Natural killer cell treated with Interleukin-12 subunit alpha and Interleukin-12 subunit beta and Interleukin-15 and Interleukin-18, amount 100 ng/mL, for 72 hours (primary cell): ENCODE measurements at regions not wholly inside any gene's neighbourhood (a gene's known extent, or its start where the extent isn't known, plus 50 kb on each side); places are given as distances from the start of the nearest gene placed in this dataset.
A peak's percentile ranks its signal among the peaks of the same experiment; 100 is the strongest.

Experiments
- ATAC-seq, 2 donors: fragments of 150-1000 bp; cut with Tn5 transposase in 1 of 2; sonication (Bioruptor Pico), chemical (Tn5 transposase) in 1 of 2; 2 replicates each; pipeline ENCODE4 v1.10.0; 2021
- DNase-seq: peaks from one replicate; pipeline ENCODE4 v3.0.0; 2022; ENCODE audit warnings: low spot score
- H3K27ac Mint-ChIP-seq, 2 donors: 1 replicate in 1 of 2; 2 replicates in 1 of 2; pipeline ENCODE4 v1.8.0; 2022; ENCODE audit warnings: mixed read lengths in 2 of 2, mild to moderate bottlenecking in 1 of 2, moderate library complexity in 1 of 2
- H3K27me3 Mint-ChIP-seq, 2 donors: 1 replicate in 1 of 2; 2 replicates in 1 of 2; pipeline ENCODE4 v1.8.0; 2022; ENCODE audit warnings: mixed read lengths in 2 of 2
- H3K36me3 Mint-ChIP-seq: one replicate; pipeline ENCODE4 v1.8.0; 2022; ENCODE audit warnings: mixed read lengths
- H3K4me1 Mint-ChIP-seq, 2 donors: 1 replicate in 1 of 2; 2 replicates in 1 of 2; pipeline ENCODE4 v1.8.0; 2022; ENCODE audit warnings: low read depth in 2 of 2, mixed read lengths in 2 of 2, mild to moderate bottlenecking in 1 of 2
- H3K4me3 Mint-ChIP-seq: one replicate; pipeline ENCODE4 v1.8.0; 2022; ENCODE audit warnings: mixed read lengths
- H3K9me3 Mint-ChIP-seq: 2 replicates; pipeline ENCODE4 v1.8.0; 2022; ENCODE audit warnings: mixed read lengths

DNA sequence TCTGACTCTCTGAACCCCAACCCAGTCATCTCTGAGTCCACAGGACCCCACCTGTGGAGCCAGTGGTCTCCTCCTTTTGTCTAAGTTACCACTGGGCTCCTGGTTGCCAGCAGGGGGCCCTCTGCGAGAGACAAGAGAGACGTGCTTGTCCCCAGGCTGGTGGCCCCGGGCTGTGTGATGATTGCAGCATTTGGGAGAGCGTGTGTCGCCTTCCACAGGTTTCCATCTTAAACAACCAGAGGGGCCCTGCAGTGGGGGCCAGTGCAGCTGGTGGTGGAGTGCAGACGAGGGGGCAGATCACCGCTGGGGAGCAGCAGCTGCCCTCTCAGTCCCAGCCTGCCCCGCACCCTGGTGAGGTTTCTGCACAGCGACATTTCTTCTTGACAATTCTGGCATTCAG lies 122.4 kb upstream of the PPP2R2D start:
- Mint-ChIP-seq H3K27ac (no peak overlapping the region), H3K4me3 (no peak overlapping the region), H3K9me3 (peaks cover 17% of the 10 kb centered on the region), H3K4me1 (no peaks in the 10 kb centered on the region), H3K27me3 (peaks cover 2 to 3% of the 10 kb centered on the region in 2 donors), H3K36me3 (peaks cover 19% of the 10 kb centered on the region)
- DNase-seq, result no peak
- no peak for ATAC-seq

DNA sequence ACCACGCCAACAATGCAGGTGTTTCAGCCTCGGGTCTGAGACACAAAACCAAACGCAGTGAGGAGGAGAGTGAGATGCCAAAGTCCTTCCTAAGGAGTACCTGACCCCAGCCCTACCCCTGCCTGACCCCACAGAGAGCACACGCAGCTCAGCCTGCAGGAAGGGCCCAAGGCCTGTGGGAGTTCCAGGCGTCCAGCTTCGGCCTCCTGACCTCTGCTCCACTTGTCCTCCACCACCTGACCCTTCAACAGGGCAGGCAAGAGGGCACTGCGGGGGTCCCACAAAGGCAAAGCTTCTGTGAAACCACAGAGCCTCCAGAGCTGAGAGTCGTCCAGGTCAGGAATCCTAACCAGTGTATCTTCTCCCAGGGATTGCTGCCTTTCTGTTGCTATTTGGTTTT lies 122.0 kb upstream of the PPP2R2D start:
- Mint-ChIP-seq H3K4me1 (no peaks in the 10 kb centered on the region), H3K27me3 (peaks cover 2 to 7% of the 10 kb centered on the region in 2 donors), H3K4me3 (no peak overlapping the region), H3K27ac (no peak overlapping the region), H3K9me3 (peaks cover 17% of the 10 kb centered on the region), H3K36me3 (peaks cover 19% of the 10 kb centered on the region)
- DNase-seq (no peak), ATAC-seq (no peak)

DNA sequence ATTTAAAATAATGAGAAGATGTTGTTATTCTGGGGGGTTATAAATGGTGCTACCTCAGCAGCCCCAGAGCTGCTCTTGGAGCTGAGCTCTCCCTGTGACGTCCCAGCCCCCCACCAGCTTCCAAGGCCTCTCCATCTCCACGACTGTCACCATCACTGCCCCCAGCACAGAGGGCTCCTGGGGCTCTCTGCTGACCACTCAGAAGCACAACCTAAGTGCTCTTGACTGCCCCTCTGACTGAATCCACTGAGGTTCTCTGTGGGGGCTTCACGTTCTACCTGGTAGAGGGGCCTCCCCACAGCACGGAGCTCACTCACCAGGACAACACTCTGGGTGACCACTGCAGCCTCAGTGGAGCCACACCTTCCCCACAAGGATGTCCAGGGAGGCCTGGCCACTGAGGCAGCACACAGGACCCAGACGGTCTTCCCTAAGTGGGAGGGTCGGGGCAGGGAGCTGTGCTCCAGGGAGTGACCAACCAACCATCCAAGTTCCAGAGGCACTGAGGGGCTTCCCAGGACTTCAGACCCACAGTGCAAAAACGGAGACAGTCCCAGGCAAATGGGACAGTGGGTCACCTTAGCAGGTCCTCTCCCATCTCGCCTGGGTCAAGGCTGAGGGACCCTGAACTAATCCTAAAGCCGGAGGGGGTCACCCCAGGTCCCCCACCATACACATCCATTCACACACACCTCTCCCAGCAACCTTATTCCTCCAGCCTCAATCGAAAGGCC lies 121.0 kb upstream of the PPP2R2D start:
- Mint-ChIP-seq H3K27ac (no peak overlapping the region), H3K9me3 (peaks cover 17% of the 10 kb centered on the region), H3K4me1 (no peaks in the 10 kb centered on the region), H3K27me3 (peaks cover 2 to 7% of the 10 kb centered on the region in 2 donors), H3K36me3 (peaks cover 19% of the 10 kb centered on the region), H3K4me3 (no peak overlapping the region)
- ATAC-seq (no peak), DNase-seq (no peak)

DNA sequence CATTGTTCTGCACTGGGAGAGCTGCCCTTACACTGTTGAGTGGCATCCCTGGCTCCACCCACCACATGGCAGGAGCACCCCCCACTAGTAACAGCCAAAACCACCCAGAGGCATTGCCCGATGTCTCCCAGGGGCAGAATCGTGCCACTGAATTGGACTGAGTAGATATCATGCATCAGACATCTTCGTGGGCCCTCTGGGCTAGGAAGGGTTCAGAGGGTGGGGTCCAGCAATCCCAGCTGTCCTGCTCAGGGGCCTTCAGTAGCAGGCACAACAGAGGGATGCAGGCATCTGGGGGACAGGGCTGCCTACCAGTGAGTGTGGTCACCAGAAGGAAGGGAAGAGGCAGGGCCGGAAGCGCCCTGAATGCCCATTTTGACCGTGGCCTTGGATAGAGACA lies 119.7 kb upstream of the PPP2R2D start:
- peaks cover 5 to 14% of the 10 kb centered on the region in 2 donors for H3K27me3 Mint-ChIP-seq
- no peak for DNase-seq
- peaks cover 19% of the 10 kb centered on the region for H3K36me3 Mint-ChIP-seq
- H3K9me3 Mint-ChIP-seq, result peaks cover 17% of the 10 kb centered on the region
- H3K27ac Mint-ChIP-seq, result no peak overlapping the region
- no peak for ATAC-seq
- H3K4me3 Mint-ChIP-seq, result no peak overlapping the region
- no peaks in the 10 kb centered on the region for H3K4me1 Mint-ChIP-seq

DNA sequence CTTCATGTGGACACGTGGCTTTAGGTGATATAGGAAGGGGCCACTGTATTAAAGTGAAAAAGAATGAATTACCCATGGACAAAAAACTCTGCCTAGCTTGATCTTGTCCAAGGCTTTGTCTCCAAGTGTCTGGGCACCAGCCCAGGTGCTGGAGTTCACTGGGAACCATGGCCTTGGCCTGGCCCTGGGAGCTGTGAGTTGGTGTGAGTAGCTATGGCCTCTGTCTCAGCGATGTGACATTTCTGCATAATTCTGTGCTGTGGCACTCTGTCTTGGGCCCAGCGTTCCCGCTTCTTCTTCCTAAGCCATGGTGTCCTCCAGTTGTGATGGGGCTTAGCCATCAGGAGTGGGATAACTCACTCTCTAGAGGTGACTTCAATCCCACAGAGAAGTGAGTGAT lies 119.0 kb upstream of the PPP2R2D start:
- Mint-ChIP-seq H3K27ac (no peak overlapping the region), H3K36me3 (peaks cover 14% of the 10 kb centered on the region), H3K9me3 (peaks cover 12% of the 10 kb centered on the region), H3K4me3 (no peak overlapping the region), H3K27me3 (peaks cover 5 to 14% of the 10 kb centered on the region in 2 donors), H3K4me1 (no peaks in the 10 kb centered on the region)
- ATAC-seq, result no peak
- no peak for DNase-seq

DNA sequence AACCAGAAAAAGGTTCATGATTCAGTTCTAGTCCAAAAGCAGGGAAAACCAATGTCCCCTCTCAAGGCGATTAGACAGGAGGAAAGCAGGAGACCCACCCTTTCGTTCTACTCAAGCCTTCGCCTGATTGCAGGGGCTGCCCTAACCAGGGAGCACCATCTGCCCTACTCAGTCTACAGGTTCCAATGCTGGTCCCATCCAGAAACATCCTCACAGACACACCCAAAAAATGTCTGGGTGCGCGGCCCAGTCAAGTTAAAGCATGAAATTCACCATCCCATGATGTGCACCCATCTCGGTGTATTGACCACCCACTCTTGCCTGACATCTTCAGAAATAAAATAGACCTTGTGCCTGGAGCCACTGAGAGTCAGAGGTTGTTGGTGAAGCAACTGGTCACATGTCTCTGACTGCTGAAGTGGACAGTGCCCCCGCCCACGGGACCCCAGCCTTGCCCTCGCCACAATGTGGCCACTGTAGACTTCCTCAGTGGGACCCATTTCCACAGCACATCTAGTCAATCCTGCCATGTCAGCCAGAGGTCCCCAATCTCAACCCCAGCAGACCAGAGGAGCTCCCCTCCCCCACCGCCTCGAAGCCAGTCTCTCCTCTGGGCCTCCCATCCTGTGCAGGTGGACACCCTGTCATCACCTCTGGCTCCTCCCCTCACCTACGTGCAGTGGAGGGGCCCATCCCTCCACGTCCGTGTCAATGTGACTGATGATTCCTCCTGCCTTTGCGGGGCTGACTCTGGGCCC lies 116.3 kb upstream of the PPP2R2D start:
- Mint-ChIP-seq H3K9me3 (no peaks in the 10 kb centered on the region), H3K4me3 (no peak overlapping the region), H3K27me3 (peaks cover 12 to 27% of the 10 kb centered on the region in 2 donors), H3K36me3 (no peaks in the 10 kb centered on the region), H3K4me1 (no peaks in the 10 kb centered on the region), H3K27ac (no peak overlapping the region)
- no peak for ATAC-seq
- DNase-seq, result no peak

DNA sequence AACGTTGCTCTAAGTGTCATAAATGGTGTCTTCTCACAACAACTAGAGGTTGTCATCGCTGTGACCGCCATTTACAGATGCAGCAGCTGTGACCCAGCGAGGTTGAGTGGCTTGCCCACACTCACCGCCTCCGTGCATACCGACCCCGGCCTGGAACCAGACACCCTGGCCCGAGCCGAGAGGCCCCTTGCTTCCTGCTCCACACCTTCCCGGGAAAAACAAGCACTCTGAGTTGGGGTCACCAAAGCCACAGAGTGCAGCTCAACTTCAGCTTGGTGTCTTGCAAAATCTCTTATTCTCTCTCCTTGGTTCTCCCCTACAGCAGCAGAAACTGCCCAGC lies 115.7 kb upstream of the PPP2R2D start:
- Mint-ChIP-seq H3K27me3 (peaks cover 10 to 27% of the 10 kb centered on the region in 2 donors), H3K27ac (no peak overlapping the region)
- DNase-seq, result no peak

DNA sequence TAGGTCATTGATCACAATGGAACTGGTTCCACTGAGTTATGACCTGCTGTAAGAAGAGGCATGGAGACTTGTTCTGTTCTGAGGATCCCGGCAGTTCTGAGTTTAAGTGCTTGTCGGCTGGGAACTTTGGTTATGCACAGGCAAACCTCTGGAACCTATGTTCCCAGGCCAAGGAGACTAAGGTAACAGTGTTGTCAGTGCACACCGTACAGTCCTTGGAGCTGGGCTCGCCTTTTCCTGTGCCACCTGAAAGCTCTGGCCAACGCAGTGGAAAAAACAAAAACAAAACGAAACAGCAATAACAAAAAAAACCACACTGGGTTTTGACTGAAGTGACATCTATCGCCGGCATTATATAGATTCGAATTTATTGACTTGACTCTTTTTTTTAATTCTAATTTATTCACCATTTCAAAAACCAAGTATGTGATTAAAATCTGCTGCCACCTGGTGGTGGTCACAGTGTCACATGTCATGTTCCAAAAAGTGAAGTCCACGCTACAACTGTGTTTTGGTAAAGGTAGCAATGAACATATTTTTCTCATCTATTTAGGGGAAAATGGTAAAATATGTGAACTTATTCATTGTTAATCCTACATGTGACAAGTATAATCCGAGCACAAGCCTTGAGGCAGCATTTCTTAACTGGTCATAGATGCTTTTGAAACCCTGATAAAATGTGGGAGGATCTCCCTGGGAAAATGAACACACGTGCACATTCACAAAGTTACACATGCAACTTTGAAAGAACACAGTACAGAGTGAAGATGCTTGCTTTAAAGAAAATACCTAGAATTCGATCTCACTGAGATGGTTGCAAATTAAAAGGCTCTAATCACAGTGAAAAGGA lies 113.8 kb upstream of the PPP2R2D start:
- Mint-ChIP-seq H3K27ac (no peak overlapping the region), H3K4me3 (no peak overlapping the region), H3K9me3 (no peaks in the 10 kb centered on the region), H3K36me3 (no peaks in the 10 kb centered on the region), H3K4me1 (no peaks in the 10 kb centered on the region), H3K27me3 (peaks cover 14 to 27% of the 10 kb centered on the region in 2 donors)
- ATAC-seq (no peak), DNase-seq (no peak)

More for the DNA sequence above, 115.7 kb upstream of the PPP2R2D start:
- no peak overlapping the region for H3K4me3 Mint-ChIP-seq
- ATAC-seq, result no peak
- no peaks in the 10 kb centered on the region for H3K9me3 Mint-ChIP-seq
- no peaks in the 10 kb centered on the region for H3K36me3 Mint-ChIP-seq
- H3K4me1 Mint-ChIP-seq, result no peaks in the 10 kb centered on the region

DNA sequence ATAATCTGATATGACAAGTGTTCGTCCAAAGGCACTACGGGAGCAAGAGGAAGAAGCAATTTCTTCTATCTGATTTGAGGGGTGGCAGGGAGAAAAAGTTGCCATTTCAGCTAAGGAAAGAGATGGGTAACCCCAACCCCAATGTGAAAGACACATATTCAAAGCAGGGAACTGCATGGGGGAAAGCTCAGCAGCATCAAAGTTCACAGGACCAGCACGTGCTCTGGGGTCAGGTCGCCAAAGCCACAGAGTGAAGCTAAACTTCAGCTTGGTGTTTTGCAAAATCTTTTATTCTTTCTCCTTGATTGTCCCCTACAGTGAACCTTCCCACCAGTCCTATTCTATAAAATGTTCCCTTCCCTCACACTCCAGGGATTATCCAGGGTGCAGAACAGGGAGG lies 112.8 kb upstream of the PPP2R2D start:
- Mint-ChIP-seq H3K4me3 (no peak overlapping the region), H3K27me3 (peaks cover 15 to 27% of the 10 kb centered on the region in 2 donors), H3K27ac (no peak overlapping the region), H3K4me1 (no peaks in the 10 kb centered on the region), H3K36me3 (no peaks in the 10 kb centered on the region), H3K9me3 (no peaks in the 10 kb centered on the region)
- no peak for DNase-seq
- no peak for ATAC-seq

DNA sequence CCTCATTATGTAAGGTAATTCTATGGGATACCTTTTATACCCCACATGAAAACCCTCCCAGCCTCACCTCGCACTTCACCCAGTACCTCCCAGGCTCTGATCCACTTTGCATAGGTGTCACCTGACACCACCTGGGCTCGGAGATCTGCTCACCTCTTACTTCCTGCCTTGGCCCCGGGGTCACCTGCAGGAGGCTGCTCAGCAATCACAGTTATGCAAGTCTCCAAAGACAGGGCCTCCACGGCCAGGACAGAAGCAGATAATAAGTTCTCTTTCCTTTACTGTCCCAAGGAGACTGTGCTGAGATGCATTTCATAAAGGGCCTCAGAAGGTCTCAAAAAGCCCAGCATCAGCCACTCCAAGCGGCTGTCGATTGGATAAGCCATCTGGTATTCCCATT lies 112.4 kb upstream of the PPP2R2D start:
- H3K4me1 Mint-ChIP-seq, result no peaks in the 10 kb centered on the region
- H3K27me3 Mint-ChIP-seq, result peaks cover 15 to 24% of the 10 kb centered on the region in 2 donors
- ATAC-seq (no peak), DNase-seq (no peak)
- no peaks in the 10 kb centered on the region for H3K9me3 Mint-ChIP-seq
- H3K36me3 Mint-ChIP-seq, result no peaks in the 10 kb centered on the region
- H3K4me3 Mint-ChIP-seq, result no peak overlapping the region
- H3K27ac Mint-ChIP-seq, result no peak overlapping the region

DNA sequence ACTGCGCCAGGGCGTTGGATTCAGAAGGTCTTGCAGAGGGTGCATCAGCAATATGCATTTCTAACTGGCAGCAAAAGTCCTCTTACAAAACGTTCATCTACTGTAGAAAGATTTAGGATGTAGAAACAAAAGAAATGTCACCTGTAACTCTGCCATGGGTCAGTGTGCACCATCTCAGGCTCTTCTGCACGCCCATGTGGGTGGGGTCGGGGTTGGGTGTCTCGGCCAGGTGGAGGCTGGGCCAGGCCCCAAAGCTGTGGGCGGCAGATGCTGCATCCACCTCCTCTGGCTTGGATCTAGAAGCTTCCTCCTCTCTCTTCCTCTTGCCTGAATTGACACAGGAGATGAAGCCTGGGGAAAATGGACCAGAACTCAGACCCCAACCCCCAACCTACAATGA lies 111.3 kb upstream of the PPP2R2D start:
- H3K36me3 Mint-ChIP-seq, result no peaks in the 10 kb centered on the region
- H3K27me3 Mint-ChIP-seq, result peaks cover 15 to 20% of the 10 kb centered on the region in 2 donors
- H3K4me3 Mint-ChIP-seq, result no peak overlapping the region
- ATAC-seq (no peak), DNase-seq (no peak)
- H3K27ac Mint-ChIP-seq, result no peak overlapping the region
- H3K9me3 Mint-ChIP-seq, result no peaks in the 10 kb centered on the region
- H3K4me1 Mint-ChIP-seq, result no peaks in the 10 kb centered on the region

DNA sequence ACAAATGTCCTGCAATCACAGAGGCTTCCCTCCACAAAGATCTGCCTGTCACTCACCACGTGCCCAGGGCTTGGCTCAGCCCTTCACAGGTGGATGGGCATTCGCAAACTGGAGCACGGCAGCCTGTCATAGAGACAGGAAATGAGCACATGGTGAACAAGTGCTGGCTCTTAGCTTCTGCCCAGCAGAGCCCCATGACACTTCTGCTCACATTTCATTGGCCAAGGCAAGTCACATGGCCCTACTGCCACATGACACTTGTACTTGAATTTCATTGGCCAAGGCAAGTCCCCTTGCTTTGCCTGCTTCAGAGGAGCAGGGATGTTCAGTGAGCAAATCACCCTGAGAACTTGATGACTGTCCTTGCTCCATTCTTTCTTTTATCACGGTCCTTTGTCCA lies 110.8 kb upstream of the PPP2R2D start:
- Mint-ChIP-seq H3K36me3 (no peaks in the 10 kb centered on the region), H3K27me3 (peaks cover 19 to 24% of the 10 kb centered on the region in 2 donors), H3K9me3 (no peaks in the 10 kb centered on the region), H3K4me1 (no peaks in the 10 kb centered on the region), H3K27ac (no peak overlapping the region), H3K4me3 (no peak overlapping the region)
- no peak for ATAC-seq
- no peak for DNase-seq

DNA sequence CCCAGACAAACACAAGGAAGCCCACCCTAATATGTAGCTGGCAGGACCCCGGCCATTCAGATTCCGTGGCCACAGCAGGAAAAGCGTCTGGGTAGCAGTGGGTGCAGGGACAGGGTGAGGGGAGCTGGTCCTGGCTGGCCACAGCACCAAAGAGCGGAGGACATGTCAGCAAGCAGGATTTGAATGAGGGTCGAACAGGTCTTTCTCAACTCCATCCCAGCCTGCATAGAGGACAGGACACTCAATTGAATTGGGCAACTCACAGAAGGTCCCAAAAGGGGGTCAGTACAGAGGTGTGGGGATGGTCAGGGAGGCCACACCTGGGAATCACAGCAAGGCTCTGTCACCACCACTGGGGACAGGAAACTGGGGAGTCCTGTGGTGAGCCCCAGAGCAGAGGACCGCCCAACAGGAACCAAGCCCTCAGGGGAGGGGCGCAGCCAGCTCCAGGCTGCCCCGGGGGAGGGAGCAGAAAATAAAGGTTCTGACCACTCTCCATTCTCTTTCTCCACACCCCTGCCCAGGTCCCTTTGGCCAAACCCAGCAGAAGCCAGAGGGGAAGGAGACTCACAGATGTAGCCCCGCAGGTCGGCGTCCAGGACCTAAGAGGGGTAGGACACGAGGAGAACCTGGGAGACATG lies 108.7 kb upstream of the PPP2R2D start:
- Mint-ChIP-seq H3K9me3 (no peaks in the 10 kb centered on the region), H3K27ac (no peak overlapping the region), H3K27me3 (peaks cover 17 to 27% of the 10 kb centered on the region in 2 donors), H3K4me1 (no peaks in the 10 kb centered on the region), H3K4me3 (no peak overlapping the region), H3K36me3 (no peaks in the 10 kb centered on the region)
- ATAC-seq (peak in 1 of 2 donors; percentile 53), DNase-seq (no peak)
